ENCODE measurements at regions not wholly inside any gene's neighbourhood (a gene's known extent, or its start where the extent isn't known, plus 50 kb on each side); places are given as distances from the start of the nearest gene placed in this dataset.

DNA sequence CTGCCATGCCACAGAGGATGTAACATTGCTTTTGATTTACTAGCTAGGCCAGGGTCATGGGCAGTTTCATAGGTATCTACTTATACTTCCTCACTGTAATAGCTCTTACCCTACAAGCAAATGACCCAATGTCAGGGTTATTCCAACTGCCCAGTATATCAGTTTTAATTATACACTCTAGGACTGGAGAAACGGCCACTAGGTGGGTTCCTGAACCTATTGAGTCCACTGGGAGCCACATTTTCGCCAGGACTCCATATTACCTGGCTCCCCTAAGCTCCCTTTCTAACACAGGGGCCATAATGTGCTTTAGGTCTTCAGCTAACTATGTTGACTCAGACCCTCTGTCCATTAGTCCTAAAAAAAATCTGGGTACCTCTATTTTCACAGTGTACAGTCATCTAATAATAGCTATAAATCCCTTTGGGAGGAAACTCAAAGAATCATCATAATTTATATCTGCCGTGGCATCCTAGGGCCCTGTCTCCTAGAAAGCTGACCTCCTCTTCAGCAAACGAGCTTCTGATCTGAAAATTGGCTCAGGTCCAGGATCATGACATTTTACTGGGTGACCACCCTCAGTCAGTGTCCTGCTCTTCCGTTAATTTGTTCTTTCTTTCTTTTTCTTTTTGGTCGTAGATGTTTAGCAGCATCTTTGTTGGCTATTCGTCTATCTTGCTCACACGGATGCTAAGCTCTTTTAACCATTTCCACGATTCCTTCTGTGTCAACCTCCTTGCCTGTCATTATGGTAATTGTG lies 244.3 kb downstream of the FAM76B start:
- no peak for DNase-seq

DNA sequence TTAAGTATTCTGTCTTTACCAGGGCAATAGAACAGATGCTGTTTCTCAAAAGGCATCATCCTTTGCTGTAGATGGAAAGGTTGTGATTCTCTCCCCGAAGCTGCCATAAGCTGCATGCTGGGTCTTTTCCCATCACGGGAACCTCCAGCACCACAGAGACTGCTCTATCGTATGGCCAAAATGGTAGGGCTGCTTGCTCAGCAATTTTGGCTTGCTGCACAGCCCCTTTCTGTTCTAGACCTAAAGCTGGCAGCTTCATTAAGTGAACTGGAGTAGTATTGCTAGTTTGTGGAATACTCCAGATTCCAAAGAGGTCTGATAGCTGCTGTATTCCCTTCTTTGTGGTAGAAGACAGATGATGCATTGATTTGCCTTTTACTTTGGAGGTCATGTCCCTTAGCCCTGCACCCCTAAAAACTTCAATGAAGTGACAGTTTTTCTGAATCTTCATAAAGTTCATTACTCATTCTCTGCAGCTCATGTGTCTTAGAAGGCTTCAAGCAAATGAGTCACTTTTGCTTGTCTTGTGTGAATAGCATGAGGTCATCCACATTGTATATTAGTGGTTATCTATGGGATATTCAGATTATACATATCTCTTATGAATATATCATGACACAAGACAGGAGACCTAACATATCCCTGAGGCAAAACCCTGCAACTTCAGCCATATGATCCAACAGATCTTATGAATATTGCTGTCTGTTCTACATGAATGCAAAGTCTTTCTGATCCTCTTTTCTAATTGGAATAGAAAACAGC lies 245.3 kb downstream of the FAM76B start:
- DNase-seq: no peak

DNA sequence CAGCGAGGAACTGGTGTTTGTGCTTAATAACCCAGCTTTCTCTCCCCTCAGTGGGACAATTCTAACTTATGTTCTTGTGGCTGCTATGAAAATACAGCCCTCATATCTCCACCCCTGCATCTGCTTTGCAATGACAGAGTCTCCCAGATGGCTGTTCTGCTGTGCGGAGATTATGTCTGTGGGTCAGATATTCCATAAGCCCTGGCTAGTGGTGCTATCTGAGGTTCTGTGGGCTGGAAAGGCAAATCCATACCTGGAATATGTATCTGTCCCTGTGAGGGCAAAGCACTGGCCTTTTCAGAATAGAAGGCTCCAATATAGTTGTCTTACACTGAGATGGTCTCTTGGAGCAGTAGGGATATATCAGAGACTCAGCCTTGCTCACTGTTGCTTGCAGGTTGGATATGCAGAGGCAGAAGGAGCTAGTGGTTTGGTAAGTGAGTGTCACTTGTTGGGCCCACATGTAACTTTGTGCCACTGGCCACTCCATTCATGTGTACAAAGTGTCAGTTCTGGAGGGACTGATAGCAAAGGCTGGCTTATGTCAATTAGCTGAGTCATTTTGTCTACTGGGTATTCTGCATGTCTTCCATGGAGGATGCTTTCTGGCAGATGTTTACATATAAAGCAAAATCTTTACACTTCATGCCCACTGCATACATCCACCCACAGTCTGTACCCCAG lies 246.6 kb downstream of the FAM76B start:
- no peak for DNase-seq

DNA sequence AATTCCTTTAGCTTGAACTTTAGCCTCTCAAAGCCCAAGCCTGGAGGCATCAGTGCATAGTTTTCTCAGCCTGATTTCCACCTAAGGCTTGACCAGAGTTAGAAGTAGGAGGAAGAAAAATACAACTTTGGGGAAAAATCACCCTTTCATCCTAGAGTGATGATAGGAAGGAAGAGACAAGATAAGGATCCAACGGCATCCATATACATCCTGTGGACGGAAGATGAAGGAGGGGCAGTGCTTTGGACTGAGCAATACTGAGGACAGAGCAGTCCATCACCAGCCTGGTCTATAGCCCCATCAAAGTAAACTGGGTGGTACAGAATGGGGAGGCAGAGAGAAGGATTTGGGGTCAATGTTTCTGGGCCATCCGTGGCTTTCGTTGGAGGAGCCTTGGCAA lies 247.9 kb downstream of the FAM76B start:
- DNase-seq: no peak

DNA sequence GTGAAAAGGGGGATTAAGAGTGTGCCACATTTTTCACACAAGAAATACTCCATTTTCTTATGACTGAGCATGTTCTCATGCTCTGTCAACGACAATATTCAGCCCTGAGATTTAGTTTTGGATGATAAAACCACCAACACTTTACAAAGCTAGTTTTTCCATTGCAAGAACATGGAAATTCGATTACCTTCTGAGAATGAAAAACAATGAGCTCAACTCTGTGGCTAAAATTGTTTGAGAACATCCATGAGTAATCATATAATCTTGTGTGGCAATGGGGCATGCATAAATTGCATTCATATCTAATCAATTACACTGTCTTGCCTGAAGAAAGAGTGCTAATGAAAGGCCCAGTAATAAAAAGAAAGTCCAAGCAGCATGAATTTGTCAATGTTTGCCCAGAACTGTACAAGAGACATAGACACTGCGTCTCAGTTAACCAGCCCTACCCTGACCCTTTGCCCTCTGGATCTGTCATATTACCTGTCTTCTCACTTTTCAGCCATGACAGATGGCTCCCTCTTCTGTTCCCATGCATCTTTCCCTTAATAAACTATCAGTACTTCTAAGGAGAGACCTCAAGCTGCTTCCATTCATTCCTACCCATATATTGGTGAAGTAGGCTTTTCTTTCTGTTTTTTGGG lies 253.4 kb downstream of the FAM76B start:
- DNase-seq: no peak

DNA sequence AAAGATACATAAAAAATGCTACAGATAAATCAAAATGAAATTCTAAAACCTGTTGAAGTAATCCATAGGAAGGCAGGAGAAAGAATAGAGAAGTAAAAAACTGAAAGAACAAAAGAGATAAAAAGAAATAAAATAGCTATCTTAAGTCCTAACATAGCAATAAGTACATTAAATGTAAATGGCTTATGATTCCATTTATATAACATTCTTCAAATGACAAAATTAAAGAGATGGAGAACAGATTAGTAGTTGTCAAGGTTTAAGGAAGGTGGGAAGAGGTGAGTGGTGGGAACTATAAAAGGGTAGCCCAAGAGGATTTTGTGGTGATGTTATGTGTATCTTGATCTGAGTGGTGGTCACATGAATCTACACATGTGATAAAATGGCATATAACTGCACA lies 254.8 kb downstream of the FAM76B start:
- DNase-seq: no peak

DNA sequence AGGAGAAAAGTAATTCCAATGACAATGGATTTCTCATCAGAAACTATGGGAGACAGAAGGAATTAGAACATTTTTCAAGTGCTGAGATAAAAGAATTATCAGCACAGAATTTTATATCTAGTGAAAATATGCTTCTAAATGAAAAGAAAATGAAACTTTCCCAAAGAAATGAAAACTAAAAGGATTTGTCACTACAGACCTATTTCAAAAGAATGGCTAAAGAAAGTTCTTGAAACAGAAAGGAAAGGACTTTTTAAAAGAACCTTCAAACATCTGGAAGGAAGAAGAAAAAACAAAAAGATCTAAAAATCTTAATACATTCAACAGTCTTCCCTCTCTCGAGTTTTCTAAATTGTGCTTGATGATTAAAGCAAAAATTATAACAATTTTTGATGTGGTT lies 255.4 kb downstream of the FAM76B start:
- DNase-seq: no peak

DNA sequence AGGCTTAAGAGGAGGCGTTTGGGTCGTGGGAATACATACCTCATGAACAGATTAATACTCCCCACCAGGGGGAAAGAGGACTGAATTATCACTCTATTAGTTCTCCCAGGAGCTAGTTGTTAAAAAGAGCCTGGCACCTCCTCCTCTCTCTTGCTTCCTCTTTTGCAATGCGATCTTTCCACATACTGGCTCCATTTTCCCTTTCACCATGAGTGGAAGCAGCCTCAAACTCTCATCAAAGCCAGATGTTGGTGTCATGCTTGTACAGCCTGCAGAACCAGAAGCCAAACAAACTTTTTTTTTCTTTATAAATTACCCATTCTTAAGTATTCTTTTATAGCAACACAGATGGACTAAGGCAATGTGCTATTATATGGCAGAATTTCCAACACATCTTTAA lies 258.5 kb downstream of the FAM76B start:
- no peak for DNase-seq

DNA sequence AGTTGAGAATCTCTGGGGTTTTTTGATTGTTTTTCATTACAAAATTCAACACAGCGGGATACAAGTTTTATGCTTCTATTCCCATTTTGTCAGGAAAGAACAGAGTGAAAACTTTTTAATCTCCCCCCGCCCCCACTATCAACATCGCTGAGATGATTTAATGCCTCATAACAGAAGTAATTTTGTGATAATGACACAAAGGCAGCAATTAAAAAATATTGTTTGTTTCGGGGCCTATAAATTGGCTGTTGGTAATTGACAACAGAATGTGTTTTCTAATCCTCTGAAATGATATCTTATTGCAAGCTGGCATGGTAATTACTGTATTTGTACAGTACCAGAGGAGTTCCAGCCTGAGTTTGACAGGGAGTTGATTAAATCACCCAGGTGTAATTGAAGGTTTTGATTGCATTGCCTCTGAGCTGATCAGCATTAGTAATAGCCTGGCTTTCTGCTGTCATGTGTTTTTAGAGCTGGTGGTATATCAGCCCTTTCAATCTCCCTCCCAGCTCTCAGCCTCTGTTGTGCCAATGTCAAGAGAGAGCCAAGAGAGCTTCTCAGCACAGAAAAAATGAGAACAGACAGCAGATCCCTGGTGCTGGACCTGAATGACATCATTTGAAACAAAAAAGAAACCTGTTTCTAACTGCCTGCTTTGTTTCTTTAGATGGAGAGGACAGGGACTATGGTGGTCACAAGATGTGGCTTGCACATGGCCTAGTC lies 265.1 kb downstream of the FAM76B start:
- peak; percentile 3 for DNase-seq

DNA sequence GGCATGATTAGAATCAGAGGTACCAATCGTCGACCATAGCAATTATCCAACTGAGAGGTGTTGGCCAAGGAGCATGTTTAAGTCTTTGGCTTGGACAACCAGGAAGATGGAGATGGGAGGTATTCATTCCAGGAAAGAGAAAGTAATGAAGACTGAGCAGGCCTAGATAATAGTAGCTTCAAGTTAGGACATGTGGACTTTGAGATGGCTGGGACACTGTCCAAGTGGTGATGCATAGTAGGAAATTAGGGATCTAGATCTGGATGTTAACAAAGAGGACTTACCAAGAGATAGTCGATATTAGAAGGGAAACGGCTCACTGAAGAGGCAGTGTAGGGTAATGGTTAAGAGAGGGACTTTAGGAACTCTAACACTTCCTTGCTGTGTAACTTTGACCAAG lies 266.7 kb downstream of the FAM76B start:
- no peak for DNase-seq

DNA sequence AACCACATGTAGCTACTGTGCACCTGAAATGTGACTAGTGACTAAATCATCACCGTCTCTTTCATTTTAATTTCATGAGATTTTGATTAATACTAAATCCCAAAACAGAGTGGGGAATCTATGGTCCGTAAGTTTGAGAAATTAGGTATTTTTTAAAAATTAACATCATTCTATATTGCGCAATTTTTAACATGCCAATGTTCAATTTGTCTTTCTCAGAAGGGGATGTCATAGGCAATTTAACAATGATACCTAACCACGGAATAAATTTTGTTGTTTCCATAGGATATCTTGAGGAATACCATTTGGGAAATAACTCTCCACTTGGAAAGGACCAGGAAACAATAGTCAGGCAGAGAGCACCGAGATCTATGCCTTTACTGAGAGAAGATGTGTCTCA lies 267.7 kb downstream of the FAM76B start:
- DNase-seq: no peak

DNA sequence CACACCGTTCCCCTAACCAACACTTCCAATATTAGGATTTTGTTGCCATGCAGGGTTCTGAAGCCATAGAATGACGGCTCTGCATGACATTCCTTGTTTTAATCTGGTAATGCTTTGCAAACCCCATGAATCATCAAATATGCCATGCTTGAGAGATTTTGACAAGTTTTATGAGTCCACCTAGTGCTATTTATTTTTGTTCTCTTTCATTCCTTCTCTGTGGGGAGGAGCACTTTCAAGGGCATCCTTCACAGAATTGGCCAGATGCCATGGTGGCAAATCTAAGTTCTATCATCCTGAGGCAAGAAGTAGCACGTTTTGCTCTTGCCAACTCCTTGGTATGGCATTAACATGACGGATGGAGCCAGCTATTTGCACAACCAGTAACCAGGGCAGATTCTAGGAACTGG lies 268.4 kb downstream of the FAM76B start:
- DNase-seq: no peak

DNA sequence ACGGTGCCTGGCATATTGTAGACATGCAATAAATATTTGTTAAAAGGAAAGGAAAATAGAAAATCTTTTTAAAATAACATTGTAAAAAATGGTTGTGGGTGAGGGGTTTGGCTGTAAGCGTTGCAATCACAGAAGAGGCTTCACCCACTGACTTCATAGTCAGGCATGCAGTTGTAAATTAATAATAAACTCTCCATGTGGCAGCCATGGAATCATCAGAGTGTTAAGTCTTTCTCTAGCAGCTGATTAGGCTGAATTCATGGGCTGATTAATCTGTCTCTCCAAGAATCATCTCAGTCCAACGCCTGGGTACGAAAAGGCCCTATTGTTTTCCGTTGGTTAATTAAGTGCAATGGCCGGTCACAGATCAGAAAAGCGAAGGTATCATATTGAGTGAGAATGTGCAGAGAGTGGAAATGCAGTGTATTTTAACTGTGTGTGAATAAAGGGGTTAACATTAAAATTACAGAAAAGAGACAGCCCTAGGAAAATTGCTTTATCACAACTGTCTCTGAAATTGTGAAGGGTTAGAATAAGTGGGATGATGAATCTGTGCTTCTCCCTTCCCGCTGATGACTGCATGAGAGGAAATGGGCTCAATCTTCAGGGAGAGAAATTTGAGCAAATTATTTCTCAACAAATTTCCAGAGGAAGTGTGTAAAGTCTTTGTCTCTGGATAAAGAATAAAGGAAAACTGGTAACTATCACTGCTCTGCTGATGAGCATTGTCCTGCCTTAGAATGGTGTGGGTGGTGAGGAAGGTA lies 269.0 kb downstream of the FAM76B start:
- no peak for DNase-seq

DNA sequence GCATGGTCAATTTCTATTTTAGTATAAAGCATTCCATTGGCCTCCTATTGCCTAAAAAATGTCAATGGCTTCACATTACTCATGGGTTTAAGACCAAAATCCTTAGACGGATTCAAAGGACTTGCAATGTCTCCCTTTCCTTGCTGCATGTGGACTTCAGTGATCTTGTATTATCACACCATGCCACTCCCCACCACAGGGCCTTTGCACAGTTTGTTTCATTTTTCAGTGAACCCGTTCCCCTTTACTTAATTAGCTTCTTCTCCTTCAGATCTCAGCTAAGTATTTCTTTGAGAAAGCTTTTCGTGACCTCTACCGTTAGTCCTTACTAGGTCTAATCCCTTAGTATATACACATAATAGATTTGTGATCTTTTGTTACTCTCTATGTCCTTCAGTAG lies 269.7 kb downstream of the FAM76B start:
- no peak for DNase-seq

DNA sequence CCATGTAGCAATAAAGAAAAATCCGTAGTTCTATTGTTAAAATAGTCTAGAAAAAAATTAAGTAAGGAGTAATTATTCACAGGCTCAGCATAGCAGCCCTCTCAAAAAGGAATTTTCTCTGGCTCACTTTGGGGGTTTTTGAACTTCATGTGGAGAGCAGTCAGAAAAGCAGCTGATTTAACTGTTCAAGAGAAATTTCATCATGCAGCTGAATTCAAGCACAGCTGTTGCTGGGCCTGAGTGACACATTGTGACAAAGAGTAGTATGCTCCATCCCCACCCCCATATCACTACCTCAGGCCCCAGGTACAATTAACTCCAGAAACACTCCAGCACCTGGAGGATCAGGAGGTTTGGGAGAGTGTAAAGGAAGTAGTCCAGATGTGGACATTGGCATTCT lies 272.1 kb downstream of the FAM76B start:
- DNase-seq: no peak

DNA sequence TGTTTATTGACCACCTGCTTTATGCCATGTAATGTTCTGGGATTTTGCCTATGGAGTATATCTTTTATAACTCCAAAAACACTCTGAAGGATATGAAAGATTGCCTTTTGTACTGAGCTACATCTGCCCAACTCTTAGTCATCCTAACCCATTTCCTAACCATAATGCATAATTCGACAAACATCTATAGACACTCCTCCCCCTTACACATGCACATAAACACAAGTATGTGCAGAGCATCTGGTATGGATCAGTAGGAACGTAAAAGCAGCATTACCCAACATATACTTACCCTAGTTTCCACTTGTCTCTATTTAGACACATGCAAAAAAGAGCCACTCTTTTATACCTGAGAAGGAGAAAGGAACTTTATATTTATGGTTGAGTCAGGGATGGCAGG lies 272.8 kb downstream of the FAM76B start:
- no peak for DNase-seq

DNA sequence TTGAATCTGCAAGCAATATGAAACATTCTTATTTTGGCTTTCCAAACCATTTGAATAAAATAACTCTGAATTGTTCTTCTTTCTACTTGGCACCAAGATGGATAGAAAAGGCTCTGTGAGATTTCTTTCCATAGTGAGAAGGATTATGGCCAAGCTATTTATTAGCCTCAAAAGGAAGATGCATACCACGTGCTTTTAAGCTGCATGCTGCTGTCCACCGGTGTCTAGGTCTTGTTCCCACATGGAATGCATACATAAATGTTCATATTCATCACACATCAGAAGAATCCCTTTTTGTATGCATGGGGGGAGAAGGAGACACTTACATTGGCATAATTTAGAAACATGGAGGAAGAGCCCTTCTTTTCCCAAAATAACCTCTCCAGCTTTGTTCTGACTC lies 273.4 kb downstream of the FAM76B start:
- no peak for DNase-seq

DNA sequence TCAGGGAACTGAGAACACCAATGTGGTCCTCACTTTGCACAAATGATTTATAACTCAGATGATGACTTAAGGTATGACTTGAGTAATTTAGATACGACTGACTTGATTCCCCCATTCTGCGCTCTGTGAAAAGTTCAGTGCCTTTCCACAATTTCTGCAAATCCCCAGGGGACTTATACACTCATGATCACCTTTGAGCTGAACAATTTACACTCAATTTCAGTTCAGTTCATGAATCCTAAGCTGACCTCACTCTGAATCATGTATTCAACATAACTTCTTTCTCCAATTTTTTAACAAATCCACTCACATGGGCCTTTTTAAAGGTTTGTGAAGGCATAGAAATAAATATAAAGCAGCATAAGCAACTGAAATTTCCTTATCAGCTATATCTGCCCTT lies 274.2 kb downstream of the FAM76B start:
- no peak for DNase-seq

DNA sequence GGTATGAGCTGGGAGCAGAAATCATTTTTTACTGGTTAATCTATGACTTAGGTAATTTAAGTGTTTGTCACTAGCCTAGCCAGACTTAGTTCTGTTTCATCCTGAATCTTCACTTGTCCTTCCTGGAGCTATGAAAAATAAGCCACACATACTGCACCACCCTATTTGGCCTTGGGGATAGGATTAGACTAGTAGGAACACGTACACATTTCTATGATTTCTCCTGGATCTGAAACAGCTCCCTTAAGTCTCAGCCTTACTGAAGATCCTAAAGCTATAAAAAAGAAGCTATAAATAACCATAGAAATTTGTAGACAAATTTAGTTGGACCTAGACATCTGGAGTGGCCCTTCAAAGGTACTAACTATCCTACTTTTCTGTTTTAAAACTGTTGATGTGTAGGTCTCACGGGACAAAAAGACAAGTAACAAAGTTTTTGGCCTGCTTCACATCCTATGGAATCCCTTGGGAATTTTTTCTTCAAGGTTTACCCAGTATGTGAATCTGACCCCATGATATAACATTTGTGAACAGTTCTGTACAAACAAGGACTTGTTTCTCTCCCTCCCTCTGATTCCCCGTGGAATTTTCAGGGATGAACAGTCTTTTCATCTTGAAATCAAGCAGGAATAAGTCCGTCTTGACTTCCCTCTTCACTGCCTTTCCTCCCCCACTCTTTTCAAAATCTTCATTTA lies 275.0 kb downstream of the FAM76B start:
- no peak for DNase-seq

DNA sequence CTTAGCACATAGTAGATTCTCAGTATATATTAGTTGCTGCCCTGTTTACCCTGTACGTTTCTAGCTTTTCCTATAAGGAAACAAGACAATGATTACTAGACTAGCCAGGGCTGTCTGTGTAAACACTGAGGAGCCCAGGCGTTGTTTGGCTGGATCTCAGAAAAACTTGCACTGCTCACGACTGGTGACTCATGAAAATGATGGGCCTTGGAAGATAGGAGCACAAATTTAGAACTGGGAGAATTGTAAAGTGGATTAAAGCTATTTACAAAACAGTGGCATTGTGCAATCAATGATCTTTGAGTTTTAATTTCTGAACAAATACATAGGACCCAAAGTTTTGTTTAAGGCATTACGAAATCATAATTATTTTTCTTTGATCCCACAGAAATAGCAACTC lies 276.9 kb downstream of the FAM76B start:
- DNase-seq: no peak

DNA sequence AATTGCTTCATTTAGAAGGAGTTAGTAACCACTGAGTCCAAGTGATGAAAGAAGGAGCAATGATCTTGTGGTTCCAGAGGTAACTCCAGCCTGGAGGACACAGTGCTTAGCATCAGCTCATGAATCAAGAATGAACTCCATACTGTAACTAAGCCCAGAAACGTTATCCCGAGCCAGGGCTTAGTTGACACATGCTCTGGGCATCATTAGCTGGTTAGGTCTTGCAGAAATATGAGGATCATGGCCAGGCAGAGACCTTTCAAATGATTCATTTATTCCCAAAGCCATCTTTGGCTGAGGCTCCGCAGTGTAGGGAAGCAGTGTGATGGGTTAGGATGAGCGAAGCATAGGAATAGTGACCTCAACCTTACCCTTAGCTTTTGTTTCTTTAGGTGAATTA lies 277.4 kb downstream of the FAM76B start:
- no peak for DNase-seq

All from NCI-H1436 treated with DMSO at 0.1 percent for 48 hours (cell line).